ENCODE measurements at regions not wholly inside any gene's neighbourhood (a gene's known extent, or its start where the extent isn't known, plus 50 kb on each side); places are given as distances from the start of the nearest gene placed in this dataset.

DNA sequence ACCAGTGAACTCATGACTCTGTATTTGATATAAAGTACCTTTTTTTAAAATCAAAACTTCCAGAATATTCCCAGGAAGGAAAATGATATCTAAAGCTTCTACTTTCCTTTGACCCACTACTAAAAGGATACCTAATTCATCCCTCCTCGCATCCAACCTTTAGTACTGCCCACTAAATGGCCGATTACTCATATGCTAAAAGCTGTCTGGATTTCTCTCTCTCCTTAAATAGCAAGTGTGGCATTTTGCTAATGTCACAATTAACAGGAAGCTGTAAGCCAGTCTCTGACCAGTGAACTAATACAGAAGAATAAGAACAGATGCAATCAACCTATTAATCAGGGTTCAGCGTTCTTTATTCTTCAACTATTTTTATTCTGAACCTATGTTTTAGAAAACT, 59.0 kb downstream of the DNAJB9 start:
- TF ChIP-seq, protein P1, sequence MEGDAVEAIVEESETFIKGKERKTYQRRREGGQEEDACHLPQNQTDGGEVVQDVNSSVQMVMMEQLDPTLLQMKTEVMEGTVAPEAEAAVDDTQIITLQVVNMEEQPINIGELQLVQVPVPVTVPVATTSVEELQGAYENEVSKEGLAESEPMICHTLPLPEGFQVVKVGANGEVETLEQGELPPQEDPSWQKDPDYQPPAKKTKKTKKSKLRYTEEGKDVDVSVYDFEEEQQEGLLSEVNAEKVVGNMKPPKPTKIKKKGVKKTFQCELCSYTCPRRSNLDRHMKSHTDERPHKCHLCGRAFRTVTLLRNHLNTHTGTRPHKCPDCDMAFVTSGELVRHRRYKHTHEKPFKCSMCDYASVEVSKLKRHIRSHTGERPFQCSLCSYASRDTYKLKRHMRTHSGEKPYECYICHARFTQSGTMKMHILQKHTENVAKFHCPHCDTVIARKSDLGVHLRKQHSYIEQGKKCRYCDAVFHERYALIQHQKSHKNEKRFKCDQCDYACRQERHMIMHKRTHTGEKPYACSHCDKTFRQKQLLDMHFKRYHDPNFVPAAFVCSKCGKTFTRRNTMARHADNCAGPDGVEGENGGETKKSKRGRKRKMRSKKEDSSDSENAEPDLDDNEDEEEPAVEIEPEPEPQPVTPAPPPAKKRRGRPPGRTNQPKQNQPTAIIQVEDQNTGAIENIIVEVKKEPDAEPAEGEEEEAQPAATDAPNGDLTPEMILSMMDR (IDR thresholded peaks at IDR 0.05; ENCODE audit: low read length), result no peak
- TF ChIP-seq EZH2 (IDR thresholded peaks at IDR 0.05; ENCODE audit: borderline replicate concordance, low read length), result no peak
